ENCODE measurements at regions not wholly inside any gene's neighbourhood (a gene's known extent, or its start where the extent isn't known, plus 50 kb on each side); places are given as distances from the start of the nearest gene placed in this dataset.

- H3K9me3 Mint-ChIP-seq: no peaks in the 10 kb centered on the region
- H3K27ac Mint-ChIP-seq: no peak overlapping the region
- peaks cover 8 to 18% of the 10 kb centered on the region in 2 donors for H3K4me1 Mint-ChIP-seq (ENCODE audit: low read depth in 2 of 2)
- no peaks in the 10 kb centered on the region for H3K27me3 Mint-ChIP-seq
- peaks cover 7% of the 10 kb centered on the region for H3K36me3 Mint-ChIP-seq (ENCODE audit: insufficient read depth)
- no peak for ATAC-seq (replicated peaks)
- H3K4me3 Mint-ChIP-seq: no peak overlapping the region
- DNase-seq: no peak
Observed at GRCh38 chr9:91141407-91141965, 220.2 kb downstream of the AUH start.

- H3K27ac Mint-ChIP-seq: no peak overlapping the region
- H3K9me3 Mint-ChIP-seq: no peaks in the 10 kb centered on the region
- DNase-seq: no peak
- H3K4me3 Mint-ChIP-seq: no peak overlapping the region
- peaks cover 12% of the 10 kb centered on the region for H3K36me3 Mint-ChIP-seq (ENCODE audit: insufficient read depth)
- ATAC-seq (replicated peaks): no peak
- no peaks in the 10 kb centered on the region for H3K27me3 Mint-ChIP-seq
- H3K4me1 Mint-ChIP-seq (ENCODE audit: low read depth in 2 of 2): peaks cover 17 to 30% of the 10 kb centered on the region in 2 donors
Observed at GRCh38 chr9:91143162-91143561, 218.6 kb downstream of the AUH start.

GRCh38 chr9:91143642-91144041 is 218.1 kb downstream of the AUH start:
- peaks cover 21 to 33% of the 10 kb centered on the region in 2 donors for H3K4me1 Mint-ChIP-seq (ENCODE audit: low read depth in 2 of 2)
- H3K4me3 Mint-ChIP-seq: no peak overlapping the region
- H3K36me3 Mint-ChIP-seq (ENCODE audit: insufficient read depth): peaks cover 12% of the 10 kb centered on the region
- no peak overlapping the region for H3K27ac Mint-ChIP-seq
- H3K9me3 Mint-ChIP-seq: no peaks in the 10 kb centered on the region
- ATAC-seq (replicated peaks) (no peak), DNase-seq (no peak)
- no peaks in the 10 kb centered on the region for H3K27me3 Mint-ChIP-seq

GRCh38 chr9:91144769-91145168 is 216.9 kb downstream of the AUH start:
- peaks cover 12% of the 10 kb centered on the region for H3K36me3 Mint-ChIP-seq (ENCODE audit: insufficient read depth)
- H3K4me3 Mint-ChIP-seq: no peak overlapping the region
- ATAC-seq (replicated peaks): no peak
- H3K27ac Mint-ChIP-seq: no peak overlapping the region
- H3K4me1 Mint-ChIP-seq (ENCODE audit: low read depth in 2 of 2): peaks cover 28 to 34% of the 10 kb centered on the region in 2 donors
- peaks cover 0 to 2% of the 10 kb centered on the region in 2 donors for H3K9me3 Mint-ChIP-seq
- no peaks in the 10 kb centered on the region for H3K27me3 Mint-ChIP-seq
- no peak for DNase-seq

GRCh38 chr9:91145496-91145895 is 216.2 kb downstream of the AUH start:
- peaks cover 0 to 2% of the 10 kb centered on the region in 2 donors for H3K9me3 Mint-ChIP-seq
- ATAC-seq (replicated peaks) (no peak), DNase-seq (no peak)
- no peak overlapping the region for H3K4me3 Mint-ChIP-seq
- H3K27me3 Mint-ChIP-seq: no peaks in the 10 kb centered on the region
- peaks cover 12% of the 10 kb centered on the region for H3K36me3 Mint-ChIP-seq (ENCODE audit: insufficient read depth)
- peaks cover 34 to 39% of the 10 kb centered on the region in 2 donors for H3K4me1 Mint-ChIP-seq (ENCODE audit: low read depth in 2 of 2)
- H3K27ac Mint-ChIP-seq: no peak overlapping the region

- peaks cover 0 to 2% of the 10 kb centered on the region in 2 donors for H3K9me3 Mint-ChIP-seq
- H3K27me3 Mint-ChIP-seq: no peaks in the 10 kb centered on the region
- DNase-seq: no peak
- peak overlapping the region in 1 of 2 donors; percentile 64 for H3K4me3 Mint-ChIP-seq
- H3K27ac Mint-ChIP-seq: peak overlapping the region; percentile 62 to 84
- peaks cover 44 to 49% of the 10 kb centered on the region in 2 donors for H3K4me1 Mint-ChIP-seq (ENCODE audit: low read depth in 2 of 2)
- ATAC-seq (replicated peaks): no peak
- peaks cover 17% of the 10 kb centered on the region for H3K36me3 Mint-ChIP-seq (ENCODE audit: insufficient read depth)
Observed at GRCh38 chr9:91146391-91147019, 215.2 kb downstream of the AUH start.

GRCh38 chr9:91147079-91147708 is 214.5 kb downstream of the AUH start:
- Mint-ChIP-seq H3K27me3 (no peaks in the 10 kb centered on the region), H3K4me3 (peak overlapping the region in 1 of 2 donors; percentile 64), H3K4me1 (ENCODE audit: low read depth in 2 of 2) (peaks cover 51 to 54% of the 10 kb centered on the region in 2 donors), H3K27ac (peak overlapping the region; percentile 62 to 84), H3K36me3 (ENCODE audit: insufficient read depth) (peaks cover 14% of the 10 kb centered on the region), H3K9me3 (peaks cover 0 to 2% of the 10 kb centered on the region in 2 donors)
- ATAC-seq (replicated peaks): no peak
- DNase-seq: no peak

- Mint-ChIP-seq H3K36me3 (ENCODE audit: insufficient read depth) (peaks cover 14% of the 10 kb centered on the region), H3K27me3 (no peaks in the 10 kb centered on the region), H3K4me3 (peak overlapping the region; percentile 16 to 64), H3K9me3 (peaks cover 0 to 2% of the 10 kb centered on the region in 2 donors), H3K4me1 (ENCODE audit: low read depth in 2 of 2) (peaks cover 59 to 60% of the 10 kb centered on the region in 2 donors), H3K27ac (peak overlapping the region; percentile 62 to 84)
- no peak for ATAC-seq (replicated peaks)
- DNase-seq: no peak
Observed at GRCh38 chr9:91148306-91148705, 213.4 kb downstream of the AUH start.

GRCh38 chr9:91150273-91150997 is 211.3 kb downstream of the AUH start:
- Mint-ChIP-seq H3K4me1 (ENCODE audit: low read depth in 2 of 2) (peaks cover 55 to 65% of the 10 kb centered on the region in 2 donors), H3K4me3 (peak overlapping the region; percentile 60 to 65), H3K27ac (peak overlapping the region; percentile 80 to 92), H3K27me3 (no peaks in the 10 kb centered on the region), H3K9me3 (peaks cover 0 to 2% of the 10 kb centered on the region in 2 donors), H3K36me3 (ENCODE audit: insufficient read depth) (peaks cover 10% of the 10 kb centered on the region)
- DNase-seq (no peak), ATAC-seq (replicated peaks) (no peak)

- H3K4me1 Mint-ChIP-seq (ENCODE audit: low read depth in 2 of 2): peaks cover 56 to 65% of the 10 kb centered on the region in 2 donors
- peak overlapping the region; percentile 80 to 92 for H3K27ac Mint-ChIP-seq
- H3K9me3 Mint-ChIP-seq: peaks cover 0 to 2% of the 10 kb centered on the region in 2 donors
- H3K27me3 Mint-ChIP-seq: no peaks in the 10 kb centered on the region
- peaks cover 10% of the 10 kb centered on the region for H3K36me3 Mint-ChIP-seq (ENCODE audit: insufficient read depth)
- peak overlapping the region; percentile 60 to 65 for H3K4me3 Mint-ChIP-seq
- DNase-seq (peak; percentile 44 to 53 (median 47)), ATAC-seq (replicated peaks) (peak; percentile 95)
Observed at GRCh38 chr9:91150998-91151717, 210.6 kb downstream of the AUH start.

- H3K27ac Mint-ChIP-seq: peak overlapping the region; percentile 80 to 92
- DNase-seq (no peak), ATAC-seq (replicated peaks) (no peak)
- H3K4me1 Mint-ChIP-seq (ENCODE audit: low read depth in 2 of 2): peaks cover 56 to 71% of the 10 kb centered on the region in 2 donors
- H3K36me3 Mint-ChIP-seq (ENCODE audit: insufficient read depth): peaks cover 10% of the 10 kb centered on the region
- peak overlapping the region; percentile 60 to 65 for H3K4me3 Mint-ChIP-seq
- peaks cover 0 to 2% of the 10 kb centered on the region in 2 donors for H3K9me3 Mint-ChIP-seq
- no peaks in the 10 kb centered on the region for H3K27me3 Mint-ChIP-seq
Observed at GRCh38 chr9:91151718-91152095, 210.0 kb downstream of the AUH start.

GRCh38 chr9:91154686-91155085 is 207.0 kb downstream of the AUH start:
- H3K9me3 Mint-ChIP-seq: no peaks in the 10 kb centered on the region
- H3K36me3 Mint-ChIP-seq (ENCODE audit: insufficient read depth): peaks cover 9% of the 10 kb centered on the region
- peak overlapping the region in 1 of 2 donors; percentile 10 for H3K4me3 Mint-ChIP-seq
- H3K4me1 Mint-ChIP-seq (ENCODE audit: low read depth in 2 of 2): peaks cover 46 to 49% of the 10 kb centered on the region in 2 donors
- DNase-seq (no peak), ATAC-seq (replicated peaks) (no peak)
- no peak overlapping the region for H3K27ac Mint-ChIP-seq
- no peaks in the 10 kb centered on the region for H3K27me3 Mint-ChIP-seq

- H3K27ac Mint-ChIP-seq: no peak overlapping the region
- no peaks in the 10 kb centered on the region for H3K9me3 Mint-ChIP-seq
- H3K27me3 Mint-ChIP-seq: no peaks in the 10 kb centered on the region
- H3K36me3 Mint-ChIP-seq (ENCODE audit: insufficient read depth): peaks cover 9% of the 10 kb centered on the region
- peaks cover 44 to 47% of the 10 kb centered on the region in 2 donors for H3K4me1 Mint-ChIP-seq (ENCODE audit: low read depth in 2 of 2)
- H3K4me3 Mint-ChIP-seq: peak overlapping the region in 1 of 2 donors; percentile 10
- ATAC-seq (replicated peaks): no peak
- no peak for DNase-seq
Observed at GRCh38 chr9:91155181-91155580, 206.5 kb downstream of the AUH start.

All from effector memory CD8-positive, alpha-beta T cell (primary cell).